ENCODE measurements at regions not wholly inside any gene's neighbourhood (a gene's known extent, or its start where the extent isn't known, plus 50 kb on each side); places are given as distances from the start of the nearest gene placed in this dataset.
"Not testable (repeated sequence)": the region's sequence is repeated elsewhere in the genome, so short reads cannot be mapped to it uniquely, and the experiment has no call there.

DNA sequence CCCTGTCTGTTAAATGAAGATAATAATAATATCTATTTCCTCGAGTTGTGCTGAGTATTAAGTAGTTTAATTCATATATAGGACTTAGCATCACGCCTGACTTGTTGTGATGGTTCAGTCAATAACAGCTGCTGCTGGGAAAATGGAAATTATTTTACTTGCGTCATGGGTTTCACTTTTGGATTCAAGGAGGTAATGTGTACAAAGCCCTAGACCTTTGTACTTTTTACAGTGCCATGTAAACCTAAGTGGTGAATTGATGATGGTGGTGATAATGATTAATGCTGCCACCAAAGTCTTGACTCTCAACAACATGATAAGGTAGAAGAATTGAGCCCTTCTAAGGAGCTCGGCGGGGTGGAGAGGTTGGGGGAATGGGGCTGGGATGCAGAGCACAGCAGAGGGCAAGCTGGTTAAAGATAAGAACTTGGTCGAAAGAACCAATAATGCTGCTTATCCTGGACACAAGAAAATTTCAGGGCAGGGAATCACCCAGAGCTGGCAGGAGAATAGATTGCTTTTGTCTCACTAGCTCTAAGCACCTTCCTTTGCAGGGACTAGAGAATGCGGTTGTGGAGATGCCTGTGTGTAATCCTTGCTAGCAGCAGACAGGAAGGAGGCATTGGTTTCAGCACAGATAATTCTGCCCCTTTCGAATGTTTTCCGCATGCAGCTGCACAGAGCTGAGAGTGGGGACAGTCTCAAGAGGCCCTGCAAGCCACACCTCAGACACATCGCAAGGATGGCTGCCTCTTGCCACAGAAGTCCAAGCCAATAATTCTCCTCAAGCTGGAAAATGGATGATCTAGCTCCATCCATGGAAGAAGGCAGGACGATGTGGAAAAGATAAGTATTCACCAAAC is 187.1 kb downstream of the TMEM114 start (continued):
- TF ChIP-seq, protein P1, sequence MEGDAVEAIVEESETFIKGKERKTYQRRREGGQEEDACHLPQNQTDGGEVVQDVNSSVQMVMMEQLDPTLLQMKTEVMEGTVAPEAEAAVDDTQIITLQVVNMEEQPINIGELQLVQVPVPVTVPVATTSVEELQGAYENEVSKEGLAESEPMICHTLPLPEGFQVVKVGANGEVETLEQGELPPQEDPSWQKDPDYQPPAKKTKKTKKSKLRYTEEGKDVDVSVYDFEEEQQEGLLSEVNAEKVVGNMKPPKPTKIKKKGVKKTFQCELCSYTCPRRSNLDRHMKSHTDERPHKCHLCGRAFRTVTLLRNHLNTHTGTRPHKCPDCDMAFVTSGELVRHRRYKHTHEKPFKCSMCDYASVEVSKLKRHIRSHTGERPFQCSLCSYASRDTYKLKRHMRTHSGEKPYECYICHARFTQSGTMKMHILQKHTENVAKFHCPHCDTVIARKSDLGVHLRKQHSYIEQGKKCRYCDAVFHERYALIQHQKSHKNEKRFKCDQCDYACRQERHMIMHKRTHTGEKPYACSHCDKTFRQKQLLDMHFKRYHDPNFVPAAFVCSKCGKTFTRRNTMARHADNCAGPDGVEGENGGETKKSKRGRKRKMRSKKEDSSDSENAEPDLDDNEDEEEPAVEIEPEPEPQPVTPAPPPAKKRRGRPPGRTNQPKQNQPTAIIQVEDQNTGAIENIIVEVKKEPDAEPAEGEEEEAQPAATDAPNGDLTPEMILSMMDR (conservative IDR thresholded peaks at IDR 0.05; ENCODE audit: low read depth in 2 of 2), result no peak
- TF ChIP-seq, protein P2, sequence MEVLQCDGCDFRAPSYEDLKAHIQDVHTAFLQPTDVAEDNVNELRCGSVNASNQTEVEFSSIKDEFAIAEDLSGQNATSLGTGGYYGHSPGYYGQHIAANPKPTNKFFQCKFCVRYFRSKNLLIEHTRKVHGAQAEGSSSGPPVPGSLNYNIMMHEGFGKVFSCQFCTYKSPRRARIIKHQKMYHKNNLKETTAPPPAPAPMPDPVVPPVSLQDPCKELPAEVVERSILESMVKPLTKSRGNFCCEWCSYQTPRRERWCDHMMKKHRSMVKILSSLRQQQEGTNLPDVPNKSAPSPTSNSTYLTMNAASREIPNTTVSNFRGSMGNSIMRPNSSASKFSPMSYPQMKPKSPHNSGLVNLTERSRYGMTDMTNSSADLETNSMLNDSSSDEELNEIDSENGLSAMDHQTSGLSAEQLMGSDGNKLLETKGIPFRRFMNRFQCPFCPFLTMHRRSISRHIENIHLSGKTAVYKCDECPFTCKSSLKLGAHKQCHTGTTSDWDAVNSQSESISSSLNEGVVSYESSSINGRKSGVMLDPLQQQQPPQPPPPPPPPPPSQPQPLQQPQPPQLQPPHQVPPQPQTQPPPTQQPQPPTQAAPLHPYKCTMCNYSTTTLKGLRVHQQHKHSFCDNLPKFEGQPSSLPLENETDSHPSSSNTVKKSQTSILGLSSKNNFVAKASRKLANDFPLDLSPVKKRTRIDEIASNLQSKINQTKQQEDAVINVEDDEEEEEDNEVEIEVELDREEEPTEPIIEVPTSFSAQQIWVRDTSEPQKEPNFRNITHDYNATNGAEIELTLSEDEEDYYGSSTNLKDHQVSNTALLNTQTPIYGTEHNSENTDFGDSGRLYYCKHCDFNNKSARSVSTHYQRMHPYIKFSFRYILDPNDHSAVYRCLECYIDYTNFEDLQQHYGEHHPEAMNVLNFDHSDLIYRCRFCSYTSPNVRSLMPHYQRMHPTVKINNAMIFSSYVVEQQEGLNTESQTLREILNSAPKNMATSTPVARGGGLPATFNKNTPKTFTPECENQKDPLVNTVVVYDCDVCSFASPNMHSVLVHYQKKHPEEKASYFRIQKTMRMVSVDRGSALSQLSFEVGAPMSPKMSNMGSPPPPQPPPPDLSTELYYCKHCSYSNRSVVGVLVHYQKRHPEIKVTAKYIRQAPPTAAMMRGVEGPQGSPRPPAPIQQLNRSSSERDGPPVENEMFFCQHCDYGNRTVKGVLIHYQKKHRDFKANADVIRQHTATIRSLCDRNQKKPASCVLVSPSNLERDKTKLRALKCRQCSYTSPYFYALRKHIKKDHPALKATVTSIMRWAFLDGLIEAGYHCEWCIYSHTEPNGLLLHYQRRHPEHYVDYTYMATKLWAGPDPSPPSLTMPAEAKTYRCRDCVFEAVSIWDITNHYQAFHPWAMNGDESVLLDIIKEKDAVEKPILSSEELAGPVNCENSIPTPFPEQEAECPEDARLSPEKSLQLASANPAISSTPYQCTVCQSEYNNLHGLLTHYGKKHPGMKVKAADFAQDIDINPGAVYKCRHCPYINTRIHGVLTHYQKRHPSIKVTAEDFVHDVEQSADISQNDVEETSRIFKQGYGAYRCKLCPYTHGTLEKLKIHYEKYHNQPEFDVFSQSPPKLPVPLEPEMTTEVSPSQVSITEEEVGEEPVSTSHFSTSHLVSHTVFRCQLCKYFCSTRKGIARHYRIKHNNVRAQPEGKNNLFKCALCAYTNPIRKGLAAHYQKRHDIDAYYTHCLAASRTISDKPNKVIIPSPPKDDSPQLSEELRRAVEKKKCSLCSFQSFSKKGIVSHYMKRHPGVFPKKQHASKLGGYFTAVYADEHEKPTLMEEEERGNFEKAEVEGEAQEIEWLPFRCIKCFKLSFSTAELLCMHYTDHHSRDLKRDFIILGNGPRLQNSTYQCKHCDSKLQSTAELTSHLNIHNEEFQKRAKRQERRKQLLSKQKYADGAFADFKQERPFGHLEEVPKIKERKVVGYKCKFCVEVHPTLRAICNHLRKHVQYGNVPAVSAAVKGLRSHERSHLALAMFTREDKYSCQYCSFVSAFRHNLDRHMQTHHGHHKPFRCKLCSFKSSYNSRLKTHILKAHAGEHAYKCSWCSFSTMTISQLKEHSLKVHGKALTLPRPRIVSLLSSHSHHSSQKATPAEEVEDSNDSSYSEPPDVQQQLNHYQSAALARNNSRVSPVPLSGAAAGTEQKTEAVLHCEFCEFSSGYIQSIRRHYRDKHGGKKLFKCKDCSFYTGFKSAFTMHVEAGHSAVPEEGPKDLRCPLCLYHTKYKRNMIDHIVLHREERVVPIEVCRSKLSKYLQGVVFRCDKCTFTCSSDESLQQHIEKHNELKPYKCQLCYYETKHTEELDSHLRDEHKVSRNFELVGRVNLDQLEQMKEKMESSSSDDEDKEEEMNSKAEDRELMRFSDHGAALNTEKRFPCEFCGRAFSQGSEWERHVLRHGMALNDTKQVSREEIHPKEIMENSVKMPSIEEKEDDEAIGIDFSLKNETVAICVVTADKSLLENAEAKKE (CRISPR knock-in tag; IDR thresholded peaks at IDR 0.05), result no peak
- TF ChIP-seq NANOG (IDR thresholded peaks at IDR 0.05; ENCODE audit: borderline replicate concordance), result no peak
- TF ChIP-seq JUNB (IDR thresholded peaks at IDR 0.05; ENCODE audit: unreplicated experiment), result no peak

DNA sequence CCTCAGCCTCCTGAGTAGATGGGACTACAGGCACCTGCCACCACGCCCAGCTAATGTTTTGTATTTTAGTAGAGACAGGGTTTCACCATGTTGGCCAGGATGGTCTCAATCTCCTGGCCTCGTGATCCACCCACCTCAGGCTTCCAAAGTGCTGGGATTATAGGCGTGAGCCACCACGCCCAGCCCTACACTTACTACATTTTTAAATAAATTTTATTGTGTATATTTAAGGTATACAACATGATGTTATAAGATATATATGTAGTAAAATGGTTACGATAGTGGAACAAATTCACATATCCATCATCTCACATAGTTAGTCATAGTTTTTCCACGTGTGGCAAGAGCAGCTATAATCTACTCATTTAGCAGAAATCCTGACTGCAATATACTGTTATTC is 189.6 kb downstream of the TMEM114 start:
- not testable (repeated sequence) for H3K9me3 Mint-ChIP-seq; H4K20me1 ChIP-seq (replicated peaks; ENCODE audit: insufficient read depth)

More for the DNA sequence above, 189.6 kb downstream of the TMEM114 start:
- H3K27ac Mint-ChIP-seq; H3K79me2 ChIP-seq (replicated peaks; ENCODE audit: insufficient read depth); H2AFZ ChIP-seq; H3K4me1 ChIP-seq (ENCODE audit: insufficient read depth); H3K27me3 ChIP-seq (ENCODE audit: insufficient read depth); H3K4me3 ChIP-seq; H3K4me3 Mint-ChIP-seq; H3K4me2 ChIP-seq; H3K36me3 Mint-ChIP-seq (ENCODE audit: low read depth); ATAC-seq; H3K4me1 Mint-ChIP-seq; DNase-seq (ENCODE audit: low spot score); H3K9me2 ChIP-seq (ENCODE audit: insufficient read depth); H3F3A ChIP-seq (replicated peaks; ENCODE audit: low read depth); H3K27me3 Mint-ChIP-seq (ENCODE audit: insufficient read depth, low read depth, poor library complexity); H3K27ac ChIP-seq (ENCODE audit: low read depth); H3K36me3 ChIP-seq (ENCODE audit: insufficient read depth): not testable (repeated sequence)

Measured in GM23338 (cell line).